Small intestine (tissue), 7 donors: ENCODE measurements at regions not wholly inside any gene's neighbourhood (a gene's known extent, or its start where the extent isn't known, plus 50 kb on each side); places are given as distances from the start of the nearest gene placed in this dataset.

ENCODE experiments used
- DNase-seq, 2 donors: peaks; one replicate each; pipeline versions ENCODE4 v3.0.0 to v3.0.0-alpha.2; 2013
- FAIRE-seq: peaks from 2 replicates; lab custom pipeline; 2012; peaks lifted over from hg19 to GRCh38; lab: Jason Lieb, UNC
- H3K27ac ChIP-seq, 3 donors: one replicate each; pipeline ENCODE4 v1.5.1; 2013; ENCODE audit warnings: low read length in 2 of 3, mild to moderate bottlenecking in 2 of 3, control low read depth in 1 of 3, inconsistent platforms in 1 of 3, low read depth in 1 of 3, moderate library complexity in 1 of 3
- H3K27me3 ChIP-seq, 3 donors: one replicate each; pipeline ENCODE4 v1.6.1; 2013; ENCODE audit warnings: low read length in 3 of 3, inconsistent platforms in 1 of 3; ENCODE audit not compliant: control insufficient read depth in 3 of 3, insufficient read depth in 3 of 3
- H3K36me3 ChIP-seq, 3 donors: one replicate each; pipeline ENCODE4 v1.6.1; 2013; ENCODE audit warnings: low read length in 3 of 3, inconsistent platforms in 1 of 3, low read depth in 1 of 3, mild to moderate bottlenecking in 1 of 3, moderate library complexity in 1 of 3; ENCODE audit not compliant: control insufficient read depth in 3 of 3, insufficient read depth in 2 of 3
- H3K4me1 ChIP-seq, 3 donors: one replicate each; pipeline ENCODE4 v1.6.1; 2013; ENCODE audit warnings: low read length in 2 of 3, inconsistent platforms in 1 of 3, low read depth in 1 of 3, mild to moderate bottlenecking in 1 of 3, moderate library complexity in 1 of 3; ENCODE audit not compliant: control insufficient read depth in 3 of 3, insufficient read depth in 2 of 3
- H3K4me3 ChIP-seq, 3 donors: one replicate each; pipeline ENCODE4 v1.5.1; 2013; ENCODE audit warnings: low read length in 3 of 3, control low read depth in 1 of 3, inconsistent platforms in 1 of 3, low read depth in 1 of 3, mild to moderate bottlenecking in 1 of 3, moderate library complexity in 1 of 3
- H3K9me3 ChIP-seq, 2 donors: one replicate each; pipeline ENCODE4 v1.6.1; 2013; ENCODE audit warnings: low read depth in 1 of 2, low read length in 1 of 2; ENCODE audit not compliant: control insufficient read depth in 2 of 2, insufficient read depth in 1 of 2
- WGBS, 3 donors: extraction: QIAGEN DNeasy Blood & Tissue Kit; methylation state at CpG; one replicate each; pipeline ENCODE4 v1.1.7; 2013; 5-methylcytosine and 5-hydroxymethylcytosine counted together
- donor health status: healthy with polysubstance abuse.
- donor health status: control.
- donor health status: control.
- donor health status: Bipolar disorder and iron deficiency.
- donor health status: healthy.

DNA sequence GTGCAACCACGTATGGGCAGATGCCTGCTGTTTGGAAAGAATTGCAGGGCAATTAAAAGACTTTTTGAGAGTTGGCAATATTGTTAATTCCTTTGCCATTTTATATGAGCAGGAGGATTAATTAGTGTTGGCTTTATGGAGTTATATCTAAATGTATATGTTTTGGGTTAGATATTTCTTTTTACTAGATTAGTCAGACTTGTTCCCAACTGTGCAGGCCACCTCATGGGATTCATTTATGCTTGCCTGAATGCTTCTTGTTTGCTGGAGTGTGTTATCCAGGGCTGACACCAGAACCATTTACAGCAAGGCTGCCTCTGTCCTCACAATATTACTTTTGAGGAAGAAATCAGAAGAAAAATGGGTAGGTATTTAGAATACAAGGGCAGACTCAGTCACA is 192.5 kb downstream of the KTN1 start:
- Histone ChIP-seq H3K9me3 (no peaks in the 10 kb centered on the region), H3K27me3 (no peaks in the 10 kb centered on the region), H3K27ac (no peak overlapping the region), H3K36me3 (no peaks in the 10 kb centered on the region), H3K4me1 (peaks cover 0 to 24% (median 4%) of the 10 kb centered on the region in 3 donors), H3K4me3 (no peak overlapping the region)
- FAIRE-seq, result no peak
- WGBS, 3 donors, result 68 to 83% (median 83%) methylated on average over 1 of the region's 1 CpG
- DNase-seq, result no peak

- WGBS, 3 donors, result 33 to 66% (median 38%) methylated on average over 1 of the region's 1 CpG
These were observed 193.3 kb downstream of the KTN1 start for GRCh38 chr14:55773312-55773711.

GRCh38 chr14:55773984-55774545 is 194.1 kb downstream of the KTN1 start:
- H3K27me3 ChIP-seq, result no peaks in the 10 kb centered on the region
- H3K9me3 ChIP-seq, result no peaks in the 10 kb centered on the region
- no peak overlapping the region for H3K4me3 ChIP-seq
- FAIRE-seq (no peak), DNase-seq (peak; percentile 50 to 77)
- H3K4me1 ChIP-seq, result peaks cover 0 to 27% (median 4%) of the 10 kb centered on the region in 3 donors
- no peaks in the 10 kb centered on the region for H3K36me3 ChIP-seq
- 23 to 65% (median 48%) methylated on average over 1 of the region's 1 CpG for WGBS, 3 donors
- H3K27ac ChIP-seq, result peak overlapping the region in 1 of 3 donors; percentile 35

More at GRCh38 chr14:55773312-55773711, 193.3 kb downstream of the KTN1 start:
- peak in 1 of 2 donors; percentile 42 for DNase-seq
- H3K4me3 ChIP-seq, result no peak overlapping the region
- no peaks in the 10 kb centered on the region for H3K27me3 ChIP-seq
- H3K27ac ChIP-seq, result peak overlapping the region in 1 of 3 donors; percentile 35
- no peaks in the 10 kb centered on the region for H3K9me3 ChIP-seq
- FAIRE-seq, result no peak
- no peaks in the 10 kb centered on the region for H3K36me3 ChIP-seq
- peaks cover 0 to 27% (median 4%) of the 10 kb centered on the region in 3 donors for H3K4me1 ChIP-seq

- Histone ChIP-seq H3K27me3 (no peaks in the 10 kb centered on the region), H3K27ac (peak overlapping the region in 1 of 3 donors; percentile 45), H3K4me3 (no peak overlapping the region), H3K9me3 (no peaks in the 10 kb centered on the region), H3K36me3 (no peaks in the 10 kb centered on the region), H3K4me1 (peaks cover 4 to 25% (median 6%) of the 10 kb centered on the region in 3 donors)
- DNase-seq (peak; percentile 68 to 71), FAIRE-seq (no peak)
- 16 to 57% (median 30%) methylated on average over 4 of the region's 4 CpGs for WGBS, 3 donors
These were observed 197.9 kb downstream of the KTN1 start for GRCh38 chr14:55777877-55778276.

DNA sequence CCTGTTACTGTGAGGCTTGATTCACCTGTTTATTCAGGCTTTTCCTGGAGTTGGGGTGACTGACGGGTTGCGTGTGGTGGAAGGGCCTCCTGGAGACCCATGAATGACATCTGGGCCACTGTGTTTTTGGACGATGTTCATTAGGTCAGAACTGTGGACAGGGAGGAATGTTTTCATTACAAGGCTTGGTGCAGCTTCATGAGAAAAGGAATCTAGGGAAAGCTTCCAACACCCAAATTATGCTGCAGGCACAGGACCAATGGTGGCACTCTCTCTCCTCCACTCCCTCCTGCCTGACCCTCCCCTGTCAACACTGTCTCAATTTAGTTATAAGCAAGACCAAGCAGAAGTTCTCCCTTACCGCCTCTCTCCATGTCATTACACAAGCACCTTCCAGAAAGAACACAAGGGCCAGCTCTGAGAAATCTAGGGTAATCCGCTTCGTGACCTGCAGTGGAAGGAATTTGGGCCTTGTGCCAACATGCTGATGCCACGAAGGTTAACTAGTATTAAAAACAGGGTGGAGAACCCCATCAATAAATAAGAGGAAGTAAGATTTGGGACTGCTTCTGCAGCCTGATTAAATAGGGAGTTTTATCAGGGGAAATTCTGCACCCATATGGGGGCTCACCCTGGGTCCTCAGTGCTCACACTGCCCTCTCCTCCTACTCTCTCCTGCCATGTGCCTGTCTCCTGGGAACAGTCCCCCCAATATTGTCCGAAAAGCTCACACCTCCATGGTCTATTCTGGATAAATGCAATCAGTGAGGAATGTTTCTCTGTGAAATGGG is 200.3 kb downstream of the KTN1 start:
- no peak for FAIRE-seq
- WGBS, 3 donors, result 36 to 53% (median 49%) methylated on average over 8 of the region's 8 CpGs
- Histone ChIP-seq H3K9me3 (no peaks in the 10 kb centered on the region), H3K27ac (no peak overlapping the region), H3K27me3 (no peaks in the 10 kb centered on the region), H3K36me3 (no peaks in the 10 kb centered on the region), H3K4me1 (peaks cover 0 to 9% (median 6%) of the 10 kb centered on the region in 3 donors), H3K4me3 (no peak overlapping the region)
- peak; percentile 60 to 84 for DNase-seq

GRCh38 chr14:55781046-55781445 is 201.0 kb downstream of the KTN1 start:
- 75 to 84% (median 78%) methylated on average over 5 of the region's 5 CpGs for WGBS, 3 donors
- Histone ChIP-seq H3K36me3 (no peaks in the 10 kb centered on the region), H3K9me3 (no peaks in the 10 kb centered on the region), H3K4me1 (peaks cover 0 to 9% (median 6%) of the 10 kb centered on the region in 3 donors), H3K4me3 (no peak overlapping the region), H3K27me3 (no peaks in the 10 kb centered on the region), H3K27ac (no peak overlapping the region)
- FAIRE-seq, result no peak
- DNase-seq, result no peak

- DNase-seq (no peak), FAIRE-seq (no peak)
- peaks cover 0 to 9% (median 6%) of the 10 kb centered on the region in 3 donors for H3K4me1 ChIP-seq
- no peaks in the 10 kb centered on the region for H3K27me3 ChIP-seq
- H3K27ac ChIP-seq, result no peak overlapping the region
- no peaks in the 10 kb centered on the region for H3K9me3 ChIP-seq
- no peaks in the 10 kb centered on the region for H3K36me3 ChIP-seq
- H3K4me3 ChIP-seq, result no peak overlapping the region
These were observed 202.2 kb downstream of the KTN1 start for GRCh38 chr14:55782166-55782565.

GRCh38 chr14:55789406-55789805 is 209.4 kb downstream of the KTN1 start:
- Histone ChIP-seq H3K9me3 (no peaks in the 10 kb centered on the region), H3K4me3 (no peak overlapping the region), H3K36me3 (no peaks in the 10 kb centered on the region), H3K27me3 (no peaks in the 10 kb centered on the region), H3K27ac (no peak overlapping the region), H3K4me1 (no peaks in the 10 kb centered on the region)
- 95 to 100% (median 96%) methylated on average over 2 of the region's 2 CpGs for WGBS, 3 donors
- DNase-seq (no peak), FAIRE-seq (no peak)
